Small intestine (tissue), 7 donors: ENCODE measurements at regions not wholly inside any gene's neighbourhood (a gene's known extent, or its start where the extent isn't known, plus 50 kb on each side); places are given as distances from the start of the nearest gene placed in this dataset.

ENCODE experiments used
- DNase-seq, 2 donors: peaks; one replicate each; pipeline versions ENCODE4 v3.0.0 to v3.0.0-alpha.2; 2013
- FAIRE-seq: peaks from 2 replicates; lab custom pipeline; 2012; peaks lifted over from hg19 to GRCh38; lab: Jason Lieb, UNC
- H3K27ac ChIP-seq, 3 donors: one replicate each; pipeline ENCODE4 v1.5.1; 2013; ENCODE audit warnings: low read length in 2 of 3, mild to moderate bottlenecking in 2 of 3, control low read depth in 1 of 3, inconsistent platforms in 1 of 3, low read depth in 1 of 3, moderate library complexity in 1 of 3
- H3K27me3 ChIP-seq, 3 donors: one replicate each; pipeline ENCODE4 v1.6.1; 2013; ENCODE audit warnings: low read length in 3 of 3, inconsistent platforms in 1 of 3; ENCODE audit not compliant: control insufficient read depth in 3 of 3, insufficient read depth in 3 of 3
- H3K36me3 ChIP-seq, 3 donors: one replicate each; pipeline ENCODE4 v1.6.1; 2013; ENCODE audit warnings: low read length in 3 of 3, inconsistent platforms in 1 of 3, low read depth in 1 of 3, mild to moderate bottlenecking in 1 of 3, moderate library complexity in 1 of 3; ENCODE audit not compliant: control insufficient read depth in 3 of 3, insufficient read depth in 2 of 3
- H3K4me1 ChIP-seq, 3 donors: one replicate each; pipeline ENCODE4 v1.6.1; 2013; ENCODE audit warnings: low read length in 2 of 3, inconsistent platforms in 1 of 3, low read depth in 1 of 3, mild to moderate bottlenecking in 1 of 3, moderate library complexity in 1 of 3; ENCODE audit not compliant: control insufficient read depth in 3 of 3, insufficient read depth in 2 of 3
- H3K4me3 ChIP-seq, 3 donors: one replicate each; pipeline ENCODE4 v1.5.1; 2013; ENCODE audit warnings: low read length in 3 of 3, control low read depth in 1 of 3, inconsistent platforms in 1 of 3, low read depth in 1 of 3, mild to moderate bottlenecking in 1 of 3, moderate library complexity in 1 of 3
- H3K9me3 ChIP-seq, 2 donors: one replicate each; pipeline ENCODE4 v1.6.1; 2013; ENCODE audit warnings: low read depth in 1 of 2, low read length in 1 of 2; ENCODE audit not compliant: control insufficient read depth in 2 of 2, insufficient read depth in 1 of 2
- WGBS, 3 donors: extraction: QIAGEN DNeasy Blood & Tissue Kit; methylation state at CpG; one replicate each; pipeline ENCODE4 v1.1.7; 2013; 5-methylcytosine and 5-hydroxymethylcytosine counted together
- donor health status: healthy with polysubstance abuse.
- donor health status: control.
- donor health status: control.
- donor health status: Bipolar disorder and iron deficiency.
- donor health status: healthy.

GRCh38 chr3:157876556-157876955, 229.7 kb downstream of the SHOX2 start:
- DNase-seq, result no peak
- Histone ChIP-seq H3K9me3 (peaks cover 0 to 4% of the 10 kb centered on the region in 2 donors), H3K4me3 (no peak overlapping the region), H3K4me1 (no peaks in the 10 kb centered on the region), H3K27ac (no peak overlapping the region), H3K36me3 (no peaks in the 10 kb centered on the region), H3K27me3 (no peaks in the 10 kb centered on the region)
- FAIRE-seq, result no peak
- whole genome bisulfite sequencing, 3 donors, result 74 to 80% (median 79%) methylated on average over 2 of the region's 2 CpGs

GRCh38 chr3:157872902-157873301, 233.3 kb downstream of the SHOX2 start:
- WGBS, 3 donors, result 17 to 52% (median 27%) methylated on average over 1 of the region's 1 CpG
- Histone ChIP-seq H3K36me3 (no peaks in the 10 kb centered on the region), H3K4me3 (no peak overlapping the region)

GRCh38 chr3:157871838-157872460, 234.3 kb downstream of the SHOX2 start:
- H3K9me3 ChIP-seq, result no peaks in the 10 kb centered on the region
- DNase-seq (no peak), FAIRE-seq (no peak)
- H3K36me3 ChIP-seq, result no peaks in the 10 kb centered on the region
- no peak overlapping the region for H3K27ac ChIP-seq
- H3K27me3 ChIP-seq, result no peaks in the 10 kb centered on the region
- WGBS, 3 donors, result 60 to 76% (median 70%) methylated on average over 3 of the region's 3 CpGs
- H3K4me3 ChIP-seq, result no peak overlapping the region
- H3K4me1 ChIP-seq, result no peaks in the 10 kb centered on the region

More at GRCh38 chr3:157872902-157873301, 233.3 kb downstream of the SHOX2 start:
- no peak overlapping the region for H3K27ac ChIP-seq
- H3K27me3 ChIP-seq, result no peaks in the 10 kb centered on the region
- no peak for DNase-seq
- no peaks in the 10 kb centered on the region for H3K9me3 ChIP-seq
- no peak for FAIRE-seq
- H3K4me1 ChIP-seq, result no peaks in the 10 kb centered on the region

GRCh38 chr3:157871248-157871647, 235.0 kb downstream of the SHOX2 start:
- Histone ChIP-seq H3K27me3 (no peaks in the 10 kb centered on the region), H3K27ac (no peak overlapping the region), H3K4me3 (no peak overlapping the region), H3K9me3 (no peaks in the 10 kb centered on the region), H3K36me3 (no peaks in the 10 kb centered on the region), H3K4me1 (no peaks in the 10 kb centered on the region)
- 85 to 91% (median 89%) methylated on average over 7 of the region's 7 CpGs for WGBS, 3 donors
- DNase-seq (no peak), FAIRE-seq (no peak)

GRCh38 chr3:157868946-157869345, 237.3 kb downstream of the SHOX2 start:
- WGBS, 3 donors, result 25 to 38% (median 38%) methylated on average over 2 of the region's 2 CpGs
- no peak overlapping the region for H3K4me3 ChIP-seq
- no peaks in the 10 kb centered on the region for H3K36me3 ChIP-seq
- no peak for DNase-seq
- H3K27ac ChIP-seq, result no peak overlapping the region
- H3K9me3 ChIP-seq, result no peaks in the 10 kb centered on the region
- no peaks in the 10 kb centered on the region for H3K27me3 ChIP-seq
- H3K4me1 ChIP-seq, result no peaks in the 10 kb centered on the region
- no peak for FAIRE-seq

DNA sequence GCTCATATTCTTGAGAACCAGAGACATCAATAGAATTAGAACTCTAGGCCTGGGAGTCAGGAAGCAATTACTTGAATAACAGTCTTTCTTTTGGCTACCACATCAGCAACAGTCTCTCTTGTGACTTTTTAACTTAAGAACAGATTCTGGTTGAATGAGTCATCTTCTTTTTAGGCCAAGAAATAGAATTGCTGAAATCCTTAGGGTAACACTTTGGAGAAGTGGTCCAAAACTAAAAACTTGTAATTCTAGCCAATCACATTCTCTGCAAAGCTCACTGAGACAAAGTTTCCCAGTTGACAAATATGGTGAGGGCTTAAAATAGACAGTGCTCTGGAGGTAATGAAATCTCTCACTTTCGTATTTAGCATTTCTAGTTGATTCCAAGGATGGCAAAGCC, 238.0 kb downstream of the SHOX2 start:
- FAIRE-seq (no peak), DNase-seq (no peak)
- no peaks in the 10 kb centered on the region for H3K27me3 ChIP-seq
- H3K4me3 ChIP-seq, result no peak overlapping the region
- no peak overlapping the region for H3K27ac ChIP-seq
- H3K4me1 ChIP-seq, result no peaks in the 10 kb centered on the region
- H3K9me3 ChIP-seq, result no peaks in the 10 kb centered on the region
- no peaks in the 10 kb centered on the region for H3K36me3 ChIP-seq
- 53 to 63% (median 62%) methylated on average over 1 of the region's 1 CpG for WGBS, 3 donors

DNA sequence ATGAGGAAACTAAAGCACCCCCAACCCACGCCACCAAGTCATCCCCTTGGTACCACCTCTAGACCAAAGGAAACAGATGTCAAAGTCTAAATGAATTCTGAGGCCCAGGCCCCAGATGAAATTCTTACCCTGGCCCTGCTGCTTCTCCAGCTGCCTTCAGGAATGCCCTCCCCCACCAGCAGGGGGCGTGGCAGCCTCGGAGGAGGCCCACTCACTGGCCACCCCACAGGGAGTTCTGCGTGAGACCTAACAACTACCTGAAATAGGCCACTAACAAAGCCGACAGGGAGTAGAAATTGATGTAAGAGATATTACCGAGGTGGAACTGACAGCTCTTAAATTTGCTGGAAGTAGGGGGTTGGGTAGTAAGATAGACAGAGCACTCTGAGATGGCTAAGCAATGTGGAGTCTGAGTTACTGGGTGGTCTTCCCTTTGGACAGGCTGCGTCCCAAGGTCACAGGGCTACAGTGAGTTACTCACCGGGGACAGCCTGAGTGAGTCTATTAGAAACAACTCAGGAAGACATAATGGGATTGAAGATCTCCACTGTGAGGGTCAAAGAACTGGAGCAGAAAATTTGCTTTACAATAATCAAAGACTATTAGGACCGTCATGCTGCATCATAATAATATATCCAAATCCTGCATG, 240.7 kb downstream of the SHOX2 start:
- FAIRE-seq, result no peak

GRCh38 chr3:157861076-157861765, 245.0 kb downstream of the SHOX2 start:
- no peaks in the 10 kb centered on the region for H3K27me3 ChIP-seq
- H3K9me3 ChIP-seq, result no peaks in the 10 kb centered on the region
- DNase-seq (no peak), FAIRE-seq (no peak)
- no peaks in the 10 kb centered on the region for H3K4me1 ChIP-seq
- H3K4me3 ChIP-seq, result no peak overlapping the region
- 57 to 69% (median 62%) methylated on average over 4 of the region's 4 CpGs for WGBS, 3 donors
- no peak overlapping the region for H3K27ac ChIP-seq
- no peaks in the 10 kb centered on the region for H3K36me3 ChIP-seq

More for the DNA sequence above, 240.7 kb downstream of the SHOX2 start:
- no peaks in the 10 kb centered on the region for H3K4me1 ChIP-seq
- DNase-seq, result peak; percentile 5 to 26
- H3K27ac ChIP-seq, result no peak overlapping the region
- 48 to 52% (median 49%) methylated on average over 9 of the region's 9 CpGs for WGBS, 3 donors
- H3K36me3 ChIP-seq, result no peaks in the 10 kb centered on the region
- no peak overlapping the region for H3K4me3 ChIP-seq
- no peaks in the 10 kb centered on the region for H3K9me3 ChIP-seq
- no peaks in the 10 kb centered on the region for H3K27me3 ChIP-seq
